HG03060 (cell line): ENCODE measurements at regions not wholly inside any gene's neighbourhood (a gene's known extent, or its start where the extent isn't known, plus 50 kb on each side); places are given as distances from the start of the nearest gene placed in this dataset.

Source experiments
- ATAC-seq: cut with Tn5 transposase; IDR thresholded peaks from one replicate; pipeline ENCODE4 v1.9.1; 2021; ENCODE audit warnings: low read depth, moderate number of reproducible peaks; ENCODE audit not compliant: unreplicated experiment

DNA sequence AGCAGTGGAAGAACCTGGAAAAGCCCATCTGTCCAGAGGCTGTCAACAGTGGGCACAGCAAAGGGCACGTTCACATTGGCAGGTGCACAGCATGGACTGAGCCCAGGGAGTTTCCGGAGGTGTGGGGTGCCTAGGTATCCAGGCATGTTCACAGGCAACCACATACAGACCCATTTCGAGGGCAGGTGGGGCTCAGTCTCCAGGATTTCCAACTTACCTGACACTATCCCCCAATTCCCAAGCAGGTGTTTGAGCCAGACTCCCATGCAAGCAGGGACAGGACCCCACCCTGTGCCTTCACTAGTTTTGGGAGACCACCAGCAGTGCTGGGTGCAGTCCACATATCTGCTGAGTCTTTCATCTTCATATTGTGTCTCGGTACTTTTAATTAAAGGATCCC, 65.0 kb upstream of the IRF2BP2 start:
- ATAC-seq: no peak

DNA sequence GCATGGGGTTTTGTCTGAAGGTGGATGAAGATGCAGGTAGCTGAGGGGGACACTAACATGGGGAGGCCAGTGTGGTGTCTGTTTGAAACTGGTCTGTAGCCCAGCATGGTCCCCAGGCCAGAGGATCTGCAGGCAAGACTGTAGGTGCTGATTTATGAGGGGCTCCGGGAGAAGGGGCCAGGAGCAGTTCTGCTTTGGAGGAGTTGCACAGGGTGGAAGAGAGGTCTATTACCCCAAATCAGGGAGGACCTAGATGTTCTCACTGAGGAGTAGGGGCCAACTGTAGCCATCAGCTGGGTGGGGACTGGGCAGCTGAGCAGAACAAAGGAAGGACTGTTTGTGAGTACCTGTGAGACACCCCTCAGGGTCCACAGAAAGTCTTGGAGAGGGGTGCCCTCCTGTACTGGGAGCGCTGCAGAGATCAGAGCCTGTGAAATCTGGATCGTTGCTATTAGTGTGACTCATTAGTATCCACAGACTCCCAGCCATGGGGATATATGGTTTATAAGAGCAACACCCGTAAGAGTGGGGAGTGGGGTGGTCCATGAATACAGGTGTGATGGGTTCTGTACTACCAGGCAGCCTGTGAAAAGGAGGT, 64.3 kb upstream of the IRF2BP2 start:
- no peak for ATAC-seq

DNA sequence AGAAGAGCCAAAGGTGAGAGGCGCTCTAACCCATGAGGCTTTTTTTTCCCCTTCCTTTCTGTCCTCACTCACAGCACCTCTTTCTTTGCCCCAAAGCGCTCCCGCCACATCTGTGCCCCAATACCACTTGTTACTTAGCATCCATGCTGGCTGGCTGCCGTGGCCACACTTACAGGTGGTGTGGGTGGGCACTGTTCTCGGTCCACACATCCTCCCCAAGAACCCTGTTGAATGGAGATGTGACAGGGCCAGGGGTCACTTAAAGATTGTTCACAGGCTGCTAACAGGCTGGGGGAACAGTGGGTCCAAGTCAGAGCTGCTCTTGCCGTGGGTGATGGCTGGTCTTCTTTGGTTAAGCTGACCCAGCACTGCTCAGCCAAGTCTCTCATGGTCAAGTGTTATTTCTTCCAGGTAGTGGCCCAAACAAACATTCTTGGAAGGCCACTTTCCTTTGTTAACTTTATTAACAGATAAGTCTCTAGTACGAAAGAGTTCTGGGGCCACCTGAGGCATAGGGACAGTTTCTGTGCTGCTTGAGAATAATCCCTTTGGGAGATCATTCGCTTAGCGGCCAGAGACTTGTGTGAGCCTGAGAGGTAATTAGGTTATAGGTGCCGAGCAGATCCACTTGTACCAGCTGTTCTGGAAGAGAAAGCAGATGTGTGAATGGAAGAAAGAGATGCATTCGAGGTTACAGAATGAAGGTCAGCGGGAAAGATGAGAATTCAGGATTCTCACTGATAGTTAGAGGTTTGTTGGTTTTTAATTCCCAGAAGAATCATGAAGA, 62.6 kb upstream of the IRF2BP2 start:
- ATAC-seq: no peak

DNA sequence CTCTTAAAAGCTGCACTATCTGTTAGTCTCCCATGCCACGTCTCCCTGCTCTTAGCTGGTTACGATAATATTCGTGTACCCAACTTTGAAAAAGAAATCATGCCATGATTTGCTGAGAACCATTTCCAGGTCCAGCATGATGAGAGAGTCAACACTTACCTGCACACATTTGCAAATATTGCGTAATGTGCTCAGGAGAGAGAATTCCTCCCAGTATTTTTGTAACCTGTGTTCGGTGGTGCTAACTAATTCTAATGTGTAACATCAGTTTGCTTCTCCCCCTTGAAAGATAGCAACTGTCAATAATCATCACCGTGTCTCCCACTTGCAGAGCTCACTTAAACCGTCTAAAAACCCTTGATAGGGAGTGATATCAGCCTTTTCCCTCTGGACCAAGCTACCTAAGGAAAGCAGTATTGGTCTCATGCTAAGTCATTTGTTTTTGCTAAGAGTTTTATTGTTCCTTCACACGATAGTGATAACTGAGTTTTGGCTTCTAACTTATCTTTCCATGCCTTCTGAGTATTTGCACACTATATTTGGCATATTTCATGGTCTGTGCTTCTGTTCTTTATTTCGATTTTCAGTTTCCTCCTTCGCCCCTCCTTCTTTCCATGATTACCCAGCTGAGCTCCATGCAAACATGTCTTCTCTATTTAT, 61.1 kb upstream of the IRF2BP2 start:
- ATAC-seq: no peak

DNA sequence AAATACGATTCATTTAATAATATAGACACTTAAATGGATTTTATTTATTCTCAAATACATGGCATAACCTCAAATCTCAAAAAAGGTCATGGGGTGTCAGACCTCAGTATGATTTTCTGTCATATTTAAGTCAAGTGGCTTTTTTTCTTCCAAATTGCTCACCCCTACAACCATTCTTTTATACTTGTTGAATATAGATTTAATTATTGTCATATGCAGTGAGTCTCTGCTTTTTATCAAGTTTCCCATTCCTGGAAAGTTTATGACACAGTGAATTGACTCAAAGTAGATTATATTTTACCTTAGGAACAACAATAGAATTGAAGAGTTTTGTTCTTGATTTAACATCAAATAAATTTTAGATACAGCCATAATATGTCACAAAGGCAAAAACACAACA, 59.5 kb upstream of the IRF2BP2 start:
- no peak for ATAC-seq

DNA sequence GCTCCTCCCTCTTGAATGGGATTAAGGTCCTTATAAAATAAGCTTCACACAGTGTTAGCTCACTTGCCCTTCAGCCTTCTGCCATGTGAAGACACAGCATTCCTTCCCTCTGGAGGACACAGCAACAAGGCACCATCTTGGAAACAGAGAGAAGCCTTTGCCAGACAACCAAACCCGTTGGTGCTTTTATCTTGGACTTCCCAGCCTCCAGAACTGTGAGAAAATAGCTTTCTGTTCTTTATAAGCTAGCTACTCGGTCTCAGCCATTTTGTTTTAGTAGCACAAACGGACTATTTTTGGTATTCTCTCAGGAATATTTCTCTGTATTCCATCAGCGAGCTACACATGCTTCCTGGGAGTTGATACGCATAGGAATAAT, 58.6 kb upstream of the IRF2BP2 start:
- ATAC-seq: no peak

DNA sequence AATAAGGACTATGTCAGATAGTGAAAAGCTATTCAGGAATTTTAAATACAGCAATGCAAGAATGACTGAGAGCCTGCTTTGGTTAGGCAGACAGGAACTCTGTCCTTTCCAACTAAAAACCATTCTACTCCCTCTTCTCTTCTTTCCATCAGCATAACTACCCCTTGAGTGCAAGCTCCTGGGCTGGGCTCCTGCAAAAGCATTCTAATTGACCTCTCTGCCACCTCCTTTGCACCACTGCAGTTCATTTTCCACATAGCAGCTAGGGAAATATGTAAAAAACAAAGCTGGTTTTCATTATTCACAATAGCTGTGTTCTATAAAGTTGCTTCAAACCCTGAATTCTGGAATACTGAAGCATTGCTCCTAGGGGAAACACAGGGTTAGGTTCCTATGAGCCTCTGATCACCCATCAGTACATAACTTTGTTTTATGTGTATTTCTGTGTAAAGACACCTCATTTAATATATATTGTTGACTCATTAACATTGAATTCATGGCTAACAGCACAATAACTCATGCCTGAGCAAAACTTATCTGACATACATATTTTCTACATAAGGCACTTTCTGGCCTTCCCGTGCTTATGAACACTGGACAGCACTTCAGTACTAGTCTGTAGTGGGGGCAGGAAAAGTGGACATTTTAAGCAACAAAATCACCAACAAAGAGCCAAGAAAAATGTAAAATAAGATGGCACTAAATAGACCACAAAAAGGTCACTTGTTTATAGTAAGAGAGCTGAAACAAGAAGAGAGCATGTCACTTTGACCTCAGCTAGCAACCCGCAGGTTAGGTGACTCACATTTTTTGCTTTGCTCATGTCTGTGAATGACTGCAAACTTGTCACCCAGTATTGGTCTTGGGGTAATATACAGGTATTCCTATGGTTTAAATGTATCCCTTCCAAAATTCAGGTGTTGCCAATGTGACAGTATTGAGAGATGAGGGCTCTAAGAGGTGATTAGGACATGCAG, 57.9 kb upstream of the IRF2BP2 start:
- no peak for ATAC-seq

DNA sequence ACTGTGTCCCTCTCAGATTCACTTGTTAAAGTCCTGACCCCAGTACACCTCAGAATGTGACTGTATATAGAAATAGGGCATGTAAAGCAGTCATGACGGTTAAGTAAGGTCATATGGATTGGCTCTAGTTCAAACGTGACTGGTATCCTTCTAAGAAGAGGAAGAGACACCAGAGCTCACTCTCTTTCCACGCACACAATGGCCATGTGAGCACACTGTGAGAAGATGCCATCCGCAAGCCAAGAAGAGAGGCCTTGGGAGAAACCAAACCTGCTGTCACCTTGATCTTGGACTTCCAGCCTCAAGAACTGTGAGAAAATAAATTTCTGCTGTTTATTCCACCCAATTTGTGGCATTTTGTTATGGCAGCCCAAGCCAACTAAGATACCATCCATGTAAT, 56.8 kb upstream of the IRF2BP2 start:
- ATAC-seq: no peak

DNA sequence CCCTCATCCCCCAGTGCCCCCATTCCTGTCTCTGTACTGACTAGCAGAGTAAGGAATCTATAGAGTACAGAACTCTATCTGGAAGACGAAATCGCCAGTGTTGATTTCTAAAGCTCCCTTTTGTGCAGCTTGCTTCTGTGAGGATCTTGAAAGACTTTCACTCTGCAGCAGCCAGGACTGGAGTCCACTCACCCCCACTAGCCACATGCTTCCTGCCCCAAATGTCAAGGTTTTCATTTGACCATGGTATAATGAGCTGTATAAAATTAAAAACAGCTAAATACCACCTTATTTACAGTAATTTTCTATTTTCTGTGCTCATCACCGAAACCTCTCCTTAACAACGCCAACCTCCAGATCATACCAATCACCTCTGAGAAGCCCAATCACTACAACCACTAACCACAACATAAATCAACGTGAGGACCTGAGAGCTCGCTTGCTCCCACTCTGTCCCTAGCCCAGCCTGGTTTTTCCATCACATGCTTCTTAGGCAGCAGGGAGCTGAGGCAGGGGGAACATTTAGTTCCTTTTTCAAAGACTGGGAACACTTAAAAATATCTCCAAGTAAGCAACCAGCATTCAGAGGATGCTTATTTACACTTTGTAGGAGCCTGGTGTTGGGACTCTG, 56.1 kb upstream of the IRF2BP2 start:
- no peak for ATAC-seq

DNA sequence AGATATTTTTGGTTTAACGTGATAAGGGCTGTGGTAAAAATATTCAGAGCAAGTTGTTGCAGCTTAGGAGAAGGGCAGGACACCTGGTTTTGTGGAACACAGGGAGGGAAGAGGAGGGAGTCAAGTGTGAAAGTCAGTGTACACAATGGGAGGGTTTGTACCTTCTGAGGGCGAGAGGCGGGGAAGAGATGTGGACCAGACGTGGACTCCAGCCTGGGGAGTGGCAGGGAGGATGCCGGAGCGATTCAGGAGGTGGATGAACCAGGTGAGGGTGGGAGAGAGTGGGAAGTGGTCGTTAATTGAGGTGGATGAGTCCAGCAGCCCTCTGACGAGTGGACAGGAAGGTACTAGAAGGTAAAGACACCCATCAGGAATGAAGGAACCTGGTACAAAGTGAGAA, 52.2 kb upstream of the IRF2BP2 start:
- ATAC-seq: no peak

DNA sequence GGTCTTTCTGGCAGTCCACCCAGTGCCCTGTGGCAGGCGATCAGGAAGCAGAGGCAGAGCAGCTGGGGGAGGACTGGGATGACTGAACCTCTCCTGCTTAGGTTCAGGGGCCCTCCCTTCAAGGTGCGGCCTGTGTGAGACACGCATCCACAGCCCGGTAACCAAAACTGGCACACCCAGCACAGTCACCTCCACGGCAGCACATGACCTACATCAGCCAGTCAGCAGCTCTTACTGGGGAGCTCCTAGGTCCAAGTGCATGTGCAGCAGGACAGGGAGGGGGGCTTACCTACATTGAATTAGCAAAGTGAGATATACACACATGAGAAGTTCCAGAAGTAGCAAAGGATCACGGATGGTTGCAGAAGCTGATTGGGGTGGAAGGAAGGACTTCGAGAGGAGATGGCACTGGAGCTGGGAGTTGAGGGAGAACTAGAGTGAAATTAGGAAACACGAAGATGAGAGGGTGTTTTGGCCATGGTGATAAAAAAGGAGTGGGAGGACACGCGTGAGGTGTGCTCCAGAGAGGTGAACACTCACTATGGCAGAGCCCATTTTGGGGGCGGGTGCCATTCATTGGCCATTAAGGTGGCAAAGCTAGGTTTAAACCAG, 51.4 kb upstream of the IRF2BP2 start:
- no peak for ATAC-seq

DNA sequence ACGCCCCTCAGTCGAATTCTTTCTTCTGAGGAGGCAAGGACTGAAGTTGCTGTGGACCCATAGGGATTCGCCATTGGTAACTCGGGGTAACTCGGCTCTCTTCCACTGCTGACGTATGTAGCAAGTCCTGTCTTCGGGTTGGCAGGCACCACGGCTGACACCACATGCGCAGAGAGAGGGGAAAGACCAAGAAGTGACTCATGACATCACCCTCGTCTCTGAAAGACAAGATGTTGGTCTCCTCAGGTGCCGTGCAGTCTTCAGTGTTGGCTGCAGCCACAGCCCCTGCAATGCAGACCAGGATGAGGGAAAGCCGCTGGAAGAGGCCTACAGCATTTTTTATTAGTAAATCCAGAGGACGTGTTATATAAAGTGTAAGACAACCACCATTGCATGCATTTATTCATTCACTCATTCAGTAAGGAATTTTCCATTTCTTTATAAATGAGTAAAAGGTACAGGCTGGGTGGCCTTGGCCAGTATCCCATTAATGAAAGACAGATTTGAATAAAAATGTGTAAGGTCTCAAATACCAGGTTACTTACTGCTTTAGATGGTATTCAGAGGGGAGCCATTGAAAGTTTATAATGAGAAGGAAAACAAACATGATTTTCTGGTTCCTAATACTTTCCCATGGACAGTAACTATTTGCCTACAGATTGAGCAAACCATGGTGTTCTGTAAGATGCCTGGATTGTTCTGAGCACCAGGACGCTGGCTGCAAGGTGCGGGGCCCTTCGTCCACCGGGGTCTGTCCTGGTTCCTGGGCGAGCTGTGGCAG, 50.7 kb upstream of the IRF2BP2 start:
- ATAC-seq: no peak
